Spleen (tissue), 11 donors: ENCODE measurements at regions not wholly inside any gene's neighbourhood (a gene's known extent, or its start where the extent isn't known, plus 50 kb on each side); places are given as distances from the start of the nearest gene placed in this dataset.
"Not testable (repeated sequence)": the region's sequence is repeated elsewhere in the genome, so short reads cannot be mapped to it uniquely, and the experiment has no call there.

Source experiments
- DNase-seq: peaks from one replicate; pipeline ENCODE4 v3.0.0-alpha.2; 2020
- H3K27ac ChIP-seq, 8 donors: fragments of 200-600 bp; sonication (generic) in 7 of 8; 1 replicate in 4 of 8; 2 replicates in 4 of 8; pipeline versions ENCODE4 v1.5.0 to v1.8.0; 2016 to 2021; ENCODE audit warnings: inconsistent platforms in 4 of 8, mild to moderate bottlenecking in 4 of 8, moderate library complexity in 1 of 8
- H3K27me3 ChIP-seq, 7 donors: fragments of 200-600 bp; sonication (generic) in 6 of 7; replicated peaks in 1 of 7; 1 replicate in 4 of 7; 2 replicates in 3 of 7; pipeline versions ENCODE4 v1.5.0 to v1.8.0; 2016 to 2021; ENCODE audit warnings: inconsistent platforms in 3 of 7, mild to moderate bottlenecking in 1 of 7
- H3K36me3 ChIP-seq, 6 donors: fragments of 200-600 bp; sonication (generic) in 5 of 6; 1 replicate in 4 of 6; 2 replicates in 2 of 6; pipeline versions ENCODE4 v1.5.0 to v1.8.0; 2016 to 2021; ENCODE audit warnings: inconsistent platforms in 2 of 6
- H3K4me1 ChIP-seq, 6 donors: fragments of 200-600 bp; sonication (generic) in 5 of 6; 1 replicate in 3 of 6; 2 replicates in 3 of 6; pipeline versions ENCODE4 v1.5.0 to v1.8.0; 2016 to 2021; ENCODE audit warnings: inconsistent platforms in 3 of 6
- H3K4me3 ChIP-seq, 8 donors: fragments of 200-600 bp; sonication (generic) in 7 of 8; 1 replicate in 4 of 8; 2 replicates in 4 of 8; pipeline versions ENCODE4 v1.5.0 to v1.8.0; 2016 to 2021; ENCODE audit warnings: inconsistent platforms in 4 of 8, mild to moderate bottlenecking in 4 of 8, moderate library complexity in 2 of 8
- H3K9me3 ChIP-seq, 8 donors: fragments of 200-600 bp; sonication (generic) in 7 of 8; 1 replicate in 4 of 8; 2 replicates in 4 of 8; pipeline versions ENCODE4 v1.5.0 to v1.8.0; 2016 to 2021; ENCODE audit warnings: inconsistent platforms in 4 of 8
- CTCF ChIP-seq, 11 experiments: fragments of 200-600 bp in 7 of 11; fragments of 450-650 bp in 4 of 11; sonication (generic) in 4 of 11; IDR thresholded peaks in 8 of 11; conservative IDR thresholded peaks in 3 of 11; 1 replicate in 7 of 11; 2 replicates in 4 of 11; pipeline versions ENCODE4 v1.4.0 to v1.8.0; 2016 to 2021; ENCODE audit warnings: antibody characterized with exemption in 11 of 11, inconsistent platforms in 4 of 11, mild to moderate bottlenecking in 1 of 11
- POLR2A ChIP-seq, 3 donors: fragments of 450-650 bp; IDR thresholded peaks; one replicate each; pipeline ENCODE4 v1.5.1; 2017; ENCODE audit warnings: antibody characterized with exemption in 3 of 3, mild to moderate bottlenecking in 1 of 3
- POLR2AphosphoS5 ChIP-seq, 3 donors: sonication (generic); formaldehyde crosslinking; IDR thresholded peaks; one replicate each; pipeline ENCODE4 v1.5.1; 2017; ENCODE audit warnings: antibody characterized with exemption in 3 of 3
- WGBS, 5 donors: extraction: QIAGEN DNeasy Blood & Tissue Kit in 3 of 5; methylation state at CpG; one replicate each; pipeline versions ENCODE4 v1.1.5 to v1.1.7; 2013 to 2018; 5-methylcytosine and 5-hydroxymethylcytosine counted together
- intact Hi-C: fragments of 100-400 bp; cut with DNase I; formaldehyde crosslinking; loops from one replicate; pipeline ENCODE4 v1.15.0; 2023; ENCODE audit warnings: low total_unique reads
- donor health status: healthy with polysubstance abuse.
- donor health status: DM: no; HTN: no; CAD: no; lungs with moderate emphysema.
- donor health status: DM: no; HTN: no; CAD: no.
- donor health status: Bipolar disorder and iron deficiency.
- donor health status: healthy.
- donor health status: DM: no; HTN: no; CAD: no.
- donor health status: DM: yes; HTN: yes; CAD: no.

DNA sequence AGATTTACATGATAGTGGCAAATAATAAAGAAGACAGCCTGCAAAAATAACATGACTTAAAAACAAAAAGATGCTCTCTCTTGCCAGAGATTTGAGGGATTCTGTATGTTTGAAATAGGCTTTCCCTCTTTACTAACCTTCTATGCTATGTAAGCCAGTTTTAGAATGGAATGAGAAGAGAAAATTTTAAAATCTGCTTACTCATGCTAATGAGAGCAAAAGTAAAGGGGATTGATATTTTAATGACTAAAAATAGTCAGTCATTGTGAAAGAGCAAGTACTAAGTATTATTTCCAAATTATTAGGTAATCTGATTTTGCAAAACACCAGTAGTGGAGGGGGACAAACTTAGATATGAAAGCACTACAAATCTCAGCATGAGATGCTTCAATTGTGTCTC is 563.3 kb upstream of the ADGRB3 start:
- H3K4me1 ChIP-seq: no peaks in the 10 kb centered on the region
- TF ChIP-seq CTCF (IDR thresholded peaks at IDR 0.05 in 8 of 11, conservative IDR thresholded peaks at IDR 0.05 in 3 of 11): no peak
- TF ChIP-seq POLR2AphosphoS5 (IDR thresholded peaks at IDR 0.05): no peak
- TF ChIP-seq POLR2A (IDR thresholded peaks at IDR 0.05): no peak
- no peak overlapping the region for H3K4me3 ChIP-seq
- no peak for DNase-seq
- intact Hi-C loops: no loop called here
- H3K27me3 ChIP-seq: no peaks in the 10 kb centered on the region
- no peaks in the 10 kb centered on the region for H3K9me3 ChIP-seq
- no peak overlapping the region for H3K27ac ChIP-seq
- H3K36me3 ChIP-seq: no peaks in the 10 kb centered on the region

- Histone ChIP-seq H3K9me3 (no peaks in the 10 kb centered on the region), H3K27ac (no peak overlapping the region), H3K27me3 (no peaks in the 10 kb centered on the region), H3K36me3 (no peaks in the 10 kb centered on the region), H3K4me3 (no peak overlapping the region), H3K4me1 (no peaks in the 10 kb centered on the region)
- no peak for TF ChIP-seq CTCF (IDR thresholded peaks at IDR 0.05 in 8 of 11, conservative IDR thresholded peaks at IDR 0.05 in 3 of 11)
- no peak for TF ChIP-seq POLR2A (IDR thresholded peaks at IDR 0.05)
- TF ChIP-seq POLR2AphosphoS5 (IDR thresholded peaks at IDR 0.05): no peak
- 42 to 54% (median 51%) methylated on average over 5 of the region's 5 CpGs for WGBS, 5 donors
- intact Hi-C loops: no loop called here
- no peak for DNase-seq
These were observed 565.0 kb upstream of the ADGRB3 start for GRCh38 chr6:68069921-68070710.

DNA sequence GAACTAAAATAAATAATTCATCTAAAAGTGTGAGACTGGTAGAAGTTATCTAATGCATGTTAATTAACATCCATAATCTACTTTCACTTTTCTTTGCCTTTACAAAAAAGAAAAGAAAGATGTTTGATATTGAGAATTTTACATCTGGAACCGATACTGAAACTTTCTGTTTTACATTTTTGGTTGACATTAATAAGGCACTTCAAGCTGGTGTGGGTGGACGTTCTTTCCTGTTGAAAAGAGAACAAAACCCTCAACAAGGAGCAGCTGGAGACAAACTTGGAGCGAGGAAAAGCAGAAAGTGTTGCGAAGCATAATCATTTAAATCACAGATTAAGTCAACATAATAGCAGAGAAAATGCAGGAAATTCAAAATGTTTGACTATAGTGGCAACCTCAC is 575.2 kb upstream of the ADGRB3 start:
- no peaks in the 10 kb centered on the region for H3K4me1 ChIP-seq
- WGBS, 5 donors: 58 to 72% (median 68%) methylated on average over 4 of the region's 4 CpGs
- no peak overlapping the region for H3K27ac ChIP-seq
- TF ChIP-seq POLR2AphosphoS5 (IDR thresholded peaks at IDR 0.05) (no peak), CTCF (IDR thresholded peaks at IDR 0.05 in 8 of 11, conservative IDR thresholded peaks at IDR 0.05 in 3 of 11) (no peak), POLR2A (IDR thresholded peaks at IDR 0.05) (no peak)
- intact Hi-C loops: no loop called here
- no peak for DNase-seq
- H3K36me3 ChIP-seq: no peaks in the 10 kb centered on the region
- peaks cover 0 to 22% (median 10%) of the 10 kb centered on the region in 8 donors for H3K9me3 ChIP-seq
- H3K4me3 ChIP-seq: no peak overlapping the region
- no peaks in the 10 kb centered on the region for H3K27me3 ChIP-seq

- intact Hi-C loops: no loop called here
- no peak for DNase-seq
- Histone ChIP-seq H3K4me1 (no peaks in the 10 kb centered on the region), H3K4me3 (no peak overlapping the region), H3K36me3 (no peaks in the 10 kb centered on the region), H3K9me3 (peaks cover 0 to 22% (median 12%) of the 10 kb centered on the region in 8 donors), H3K27me3 (no peaks in the 10 kb centered on the region), H3K27ac (no peak overlapping the region)
- WGBS, 5 donors: 88 to 97% (median 96%) methylated on average over 1 of the region's 1 CpG
- TF ChIP-seq POLR2A (IDR thresholded peaks at IDR 0.05): no peak
- no peak for TF ChIP-seq POLR2AphosphoS5 (IDR thresholded peaks at IDR 0.05)
- TF ChIP-seq CTCF (IDR thresholded peaks at IDR 0.05 in 8 of 11, conservative IDR thresholded peaks at IDR 0.05 in 3 of 11): no peak
These were observed 575.8 kb upstream of the ADGRB3 start for GRCh38 chr6:68059261-68059660.

- intact Hi-C loops, H3K4me3 ChIP-seq, H3K36me3 ChIP-seq, DNase-seq, H3K27ac ChIP-seq, H3K4me1 ChIP-seq, H3K27me3 ChIP-seq: not testable (repeated sequence)
- WGBS, 5 donors: 66 to 94% (median 79%) methylated on average over 1 of the region's 1 CpG
- peaks cover 0 to 22% (median 12%) of the 10 kb centered on the region in 8 donors for H3K9me3 ChIP-seq
These were observed 578.5 kb upstream of the ADGRB3 start for GRCh38 chr6:68056596-68056995.
